ENCODE measurements at regions not wholly inside any gene's neighbourhood (a gene's known extent, or its start where the extent isn't known, plus 50 kb on each side); places are given as distances from the start of the nearest gene placed in this dataset.
"Not testable (repeated sequence)": the region's sequence is repeated elsewhere in the genome, so short reads cannot be mapped to it uniquely, and the experiment has no call there.

DNA sequence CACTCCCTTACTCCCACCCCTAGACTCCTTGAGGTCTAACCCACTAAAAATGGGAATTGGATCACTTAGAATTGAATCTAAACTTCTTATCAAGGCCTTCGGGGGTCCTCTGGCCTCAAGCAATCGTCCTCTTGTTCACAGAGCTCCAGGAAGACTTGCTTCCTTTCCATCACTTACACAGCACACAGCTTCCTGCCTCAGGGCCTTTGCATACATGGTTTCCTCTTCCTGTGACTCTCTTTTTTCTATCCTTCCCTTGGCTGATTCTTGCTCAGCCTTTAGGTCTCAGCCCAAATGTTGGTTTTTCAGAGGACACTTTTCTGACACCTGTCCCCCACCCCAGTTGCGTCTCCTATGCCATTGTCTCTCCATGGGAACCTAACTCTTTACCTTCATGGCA, 50.0 kb upstream of the ALDH1B1 start:
- DNase-seq (ENCODE audit: low read depth in 4 of 4, low spot score in 1 of 4), result no peak

DNA sequence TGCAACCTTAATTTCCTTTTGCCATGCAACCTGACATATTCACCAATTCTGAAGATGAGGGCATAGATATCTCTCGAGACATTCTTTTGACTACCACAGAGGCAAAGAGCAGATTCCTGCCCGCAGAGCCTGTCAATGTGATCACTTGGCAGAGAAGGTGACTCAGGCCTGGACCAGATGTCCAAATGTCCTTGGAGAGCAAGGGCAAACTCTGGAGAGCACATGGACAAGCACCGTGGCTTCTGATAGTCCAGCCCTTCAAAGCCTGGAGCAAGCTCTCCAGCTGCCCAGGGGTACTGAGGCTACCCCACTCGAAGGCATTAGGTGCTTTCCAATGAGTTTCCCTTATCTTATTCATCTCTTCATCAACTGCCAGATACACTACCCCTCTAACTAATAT, 50.4 kb upstream of the ALDH1B1 start:
- DNase-seq (ENCODE audit: low read depth in 4 of 4, low spot score in 1 of 4), result no peak

DNA sequence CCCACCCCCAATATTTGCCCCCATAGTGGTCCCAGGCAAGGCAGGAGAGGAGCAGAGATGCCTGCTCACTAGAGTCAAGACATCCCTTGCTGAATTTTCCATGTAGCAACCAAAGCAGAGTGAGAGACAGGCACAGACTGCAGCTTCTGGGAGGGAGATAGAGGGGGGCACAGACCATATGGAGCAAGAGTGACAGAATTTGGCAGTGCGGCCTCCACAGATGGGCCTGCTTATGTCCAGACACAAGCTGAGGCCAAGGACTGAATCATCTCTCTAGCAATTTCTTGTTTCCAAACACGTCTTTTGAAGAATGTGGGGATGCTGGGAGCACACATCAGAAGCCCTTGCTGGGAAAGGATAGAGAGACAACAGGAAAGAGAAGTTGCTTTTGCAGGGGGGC, 53.0 kb upstream of the ALDH1B1 start:
- DNase-seq (ENCODE audit: low read depth in 4 of 4, low spot score in 1 of 4), result no peak

DNA sequence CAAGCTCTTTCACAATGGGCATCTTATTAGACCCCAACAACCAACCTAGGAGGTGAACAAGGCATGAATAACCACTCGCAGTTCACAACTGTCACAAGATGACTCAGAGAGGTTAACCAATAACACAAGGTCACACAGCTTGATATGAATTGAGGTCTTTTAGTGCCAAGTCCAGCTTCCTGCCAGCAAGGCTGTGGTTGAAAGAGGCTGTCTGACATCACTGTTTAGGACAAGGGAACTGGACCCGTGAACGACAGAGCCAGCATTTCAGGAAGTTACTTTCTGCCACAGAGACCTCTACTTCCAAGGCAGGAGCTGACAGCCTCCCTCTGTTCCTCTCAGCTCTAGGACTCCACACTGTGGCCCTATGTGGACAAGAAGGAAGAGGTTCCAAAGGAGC, 53.4 kb upstream of the ALDH1B1 start:
- no peak for DNase-seq (ENCODE audit: low read depth in 4 of 4, low spot score in 1 of 4)

DNA sequence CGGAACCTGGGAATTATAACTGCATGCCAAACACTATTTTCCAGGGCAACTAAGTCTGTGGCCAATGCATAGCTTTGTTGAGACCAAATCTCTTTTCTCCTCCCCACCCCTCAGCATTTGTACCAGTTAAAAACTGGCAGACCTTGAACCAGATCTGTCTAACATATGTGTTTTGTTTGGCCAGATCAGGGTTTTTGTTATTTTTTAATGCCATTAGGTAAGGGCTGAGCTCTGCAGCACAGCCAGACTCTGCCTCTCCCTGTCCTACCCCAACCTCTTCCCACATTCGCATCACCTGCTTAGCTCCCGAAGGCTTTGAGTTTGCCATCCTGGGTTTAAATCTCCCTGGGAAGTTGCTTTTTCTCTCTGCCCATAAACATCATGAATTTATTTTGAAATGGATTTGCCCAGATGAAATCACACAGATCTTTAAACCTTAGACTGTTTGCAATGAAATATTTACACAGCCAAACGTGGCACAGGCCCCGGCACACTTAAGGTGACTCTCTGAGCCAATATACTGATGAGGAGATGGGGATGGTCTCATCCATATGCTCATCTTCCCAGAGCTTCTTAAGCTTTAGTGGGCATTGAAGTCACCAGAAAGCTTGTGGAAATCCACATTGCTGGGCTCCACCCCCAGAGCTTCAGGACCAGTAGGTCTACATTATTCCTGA, 54.0 kb upstream of the ALDH1B1 start:
- no peak for DNase-seq (ENCODE audit: low read depth in 4 of 4, low spot score in 1 of 4)

DNA sequence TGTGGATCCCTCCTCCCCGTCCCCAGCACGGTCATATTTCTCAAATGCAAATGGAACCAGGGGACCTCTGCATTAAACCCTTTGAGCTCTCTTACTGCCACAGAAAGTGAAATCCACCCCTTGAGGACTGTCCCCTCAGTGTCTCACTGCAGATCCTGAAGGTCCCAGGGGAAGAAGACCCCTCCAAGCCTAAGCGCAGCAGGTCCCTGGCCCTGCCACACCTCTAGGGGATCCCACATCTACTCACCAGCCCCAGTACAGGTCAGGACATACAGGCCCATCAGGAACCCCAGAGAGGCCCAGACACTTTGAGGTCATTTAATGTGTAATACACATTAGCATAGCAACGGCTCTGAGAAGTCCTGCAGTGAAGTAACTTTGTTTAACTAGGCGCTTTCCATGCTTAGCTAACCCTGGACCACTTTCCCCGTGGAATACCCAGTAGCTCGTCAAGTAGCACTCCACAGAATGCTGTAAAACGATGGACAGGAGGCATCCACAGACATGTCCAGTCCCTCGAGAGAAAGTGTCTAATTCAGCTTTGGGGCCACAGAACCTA, 54.7 kb upstream of the ALDH1B1 start:
- DNase-seq (ENCODE audit: low read depth in 4 of 4, low spot score in 1 of 4), result no peak

DNA sequence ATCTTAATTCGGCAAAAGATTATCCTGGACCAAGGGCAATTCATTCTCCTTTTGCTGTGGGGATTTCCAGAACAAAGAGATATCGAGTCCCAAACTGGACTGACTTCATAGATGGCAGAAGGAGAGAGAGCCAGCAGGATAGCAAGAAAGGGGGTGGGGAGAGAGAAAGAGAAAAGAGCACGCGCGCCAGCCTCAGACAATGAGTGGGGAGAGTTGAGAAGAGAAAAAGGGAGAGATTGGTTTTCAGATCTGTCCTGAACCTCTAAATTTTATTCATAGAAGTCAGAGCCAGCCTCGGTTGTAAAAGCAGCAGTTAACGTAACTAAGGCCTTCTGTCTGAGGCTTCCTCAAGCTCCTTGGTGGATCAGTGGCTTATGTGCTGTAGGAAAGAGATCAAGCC, 55.3 kb upstream of the ALDH1B1 start:
- DNase-seq (ENCODE audit: low read depth in 4 of 4, low spot score in 1 of 4), result no peak

DNA sequence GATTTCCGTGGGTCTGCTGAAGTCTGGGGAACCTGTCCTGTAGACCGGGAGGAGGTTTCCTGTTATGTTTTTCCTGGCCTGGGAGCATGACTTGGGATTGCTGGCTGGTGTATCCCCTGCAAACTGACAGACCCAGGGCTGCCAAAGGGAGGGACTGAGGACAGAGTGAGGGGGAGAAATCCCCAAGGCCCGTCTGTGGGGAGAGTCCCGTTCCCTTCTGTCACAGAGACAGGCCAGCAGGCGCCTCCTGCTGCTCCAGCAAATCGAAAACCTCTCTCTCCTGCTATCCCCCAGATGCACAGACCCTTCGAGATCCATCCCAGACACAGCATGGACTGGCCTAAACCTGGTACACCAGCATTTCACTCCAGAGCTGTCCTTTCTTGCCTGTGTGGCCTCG, 56.2 kb upstream of the ALDH1B1 start:
- no peak for DNase-seq (ENCODE audit: low read depth in 4 of 4, low spot score in 1 of 4)

DNA sequence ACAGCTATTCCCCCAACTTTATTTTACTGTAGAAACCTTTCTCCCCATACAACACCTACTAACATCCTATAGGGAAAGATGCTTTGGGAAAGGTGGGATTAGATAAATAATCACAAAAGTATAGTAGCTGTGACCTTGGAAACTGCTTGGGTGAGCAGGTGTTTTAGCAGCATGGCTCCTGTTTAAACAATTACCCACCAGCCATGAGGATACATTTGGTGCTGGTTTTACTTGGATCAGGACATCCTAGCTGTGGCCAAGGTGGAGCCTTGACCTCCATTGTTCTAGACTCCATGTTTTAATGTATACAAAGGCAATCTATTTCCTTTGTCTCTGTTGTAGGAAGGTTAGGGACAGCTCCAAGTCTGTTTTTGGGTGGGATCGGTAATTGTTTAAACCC, 56.8 kb upstream of the ALDH1B1 start:
- DNase-seq (ENCODE audit: low read depth in 4 of 4, low spot score in 1 of 4), result no peak

DNA sequence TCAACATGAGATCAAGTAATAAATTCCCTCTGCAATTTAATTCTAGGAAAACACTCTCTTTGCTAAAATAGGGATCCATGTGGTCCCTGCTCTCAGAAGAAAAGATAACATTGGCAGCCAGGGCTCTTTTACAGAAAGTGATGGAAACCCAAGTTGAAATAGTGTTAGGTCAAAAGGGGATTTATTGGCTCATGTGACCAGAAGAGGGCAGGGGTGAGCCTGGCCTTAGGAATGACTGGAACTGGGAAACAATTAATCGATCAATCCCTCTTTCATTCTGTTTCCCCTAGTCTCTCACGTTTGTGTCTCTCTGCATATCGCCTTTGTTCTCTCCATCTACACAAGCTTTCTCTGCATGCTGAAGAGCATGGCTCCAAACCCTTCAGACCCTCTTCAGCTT, 58.3 kb upstream of the ALDH1B1 start:
- no peak for DNase-seq (ENCODE audit: low read depth in 4 of 4, low spot score in 1 of 4)

DNA sequence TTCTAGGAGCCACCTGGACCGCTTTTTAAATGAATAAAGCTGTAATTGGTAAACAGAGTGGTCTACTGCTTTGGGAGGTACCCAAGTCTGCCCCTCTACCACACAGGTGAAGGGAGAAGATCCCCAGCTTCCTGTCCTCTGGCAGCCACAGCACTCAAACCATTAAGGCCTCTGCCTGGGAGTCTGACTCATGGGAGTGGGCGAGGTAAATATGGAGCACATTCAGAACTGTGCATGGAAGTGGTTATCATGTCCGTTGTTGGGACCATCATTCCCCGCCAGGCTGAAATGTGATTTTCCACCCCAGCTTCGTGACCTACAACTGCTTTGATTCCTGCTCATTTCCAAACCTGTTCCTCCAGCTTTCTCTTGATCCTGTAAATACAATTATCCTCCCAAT, 59.5 kb upstream of the ALDH1B1 start:
- no peak for DNase-seq (ENCODE audit: low read depth in 4 of 4, low spot score in 1 of 4)

DNA sequence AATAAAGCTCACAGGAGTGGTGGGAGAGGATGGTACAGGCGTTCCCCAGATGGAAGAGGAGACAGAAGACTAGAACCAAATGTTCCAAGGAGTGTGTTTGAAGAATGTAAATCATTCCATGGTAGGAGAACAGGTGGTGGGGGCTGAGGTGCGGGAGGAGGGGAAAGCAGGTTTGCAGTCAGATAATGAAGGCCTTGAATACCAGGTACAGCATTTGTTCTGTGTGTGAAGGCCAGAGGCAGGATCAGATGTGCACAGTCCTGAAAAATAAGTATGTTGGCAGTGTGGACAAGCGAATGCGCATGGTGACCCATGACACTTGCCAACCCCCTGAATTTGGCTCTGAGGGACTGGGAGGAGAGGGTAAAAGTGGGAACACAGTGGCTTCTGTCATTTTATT, 59.9 kb upstream of the ALDH1B1 start:
- DNase-seq (ENCODE audit: low read depth in 4 of 4, low spot score in 1 of 4), result no peak

DNA sequence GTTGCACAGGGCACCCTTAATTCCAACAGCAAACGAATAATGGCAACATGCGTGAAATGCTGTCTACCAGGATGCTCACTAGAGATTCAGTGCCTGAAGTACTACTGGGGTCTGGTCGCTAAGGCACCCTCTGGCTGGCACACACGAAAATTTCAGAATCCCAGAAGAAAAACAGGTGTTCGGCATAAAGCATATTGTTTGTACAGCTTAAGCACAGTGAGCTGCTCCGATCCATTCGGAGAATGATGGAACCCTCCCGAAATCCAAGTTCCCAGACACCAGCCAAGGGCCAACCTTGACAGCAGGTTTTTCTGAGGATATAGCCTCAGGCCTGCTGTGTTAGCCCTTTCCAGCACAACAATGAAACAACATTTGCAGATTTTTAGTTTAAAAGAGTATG, 61.4 kb upstream of the ALDH1B1 start:
- DNase-seq (ENCODE audit: low read depth in 4 of 4, low spot score in 1 of 4), result no peak

DNA sequence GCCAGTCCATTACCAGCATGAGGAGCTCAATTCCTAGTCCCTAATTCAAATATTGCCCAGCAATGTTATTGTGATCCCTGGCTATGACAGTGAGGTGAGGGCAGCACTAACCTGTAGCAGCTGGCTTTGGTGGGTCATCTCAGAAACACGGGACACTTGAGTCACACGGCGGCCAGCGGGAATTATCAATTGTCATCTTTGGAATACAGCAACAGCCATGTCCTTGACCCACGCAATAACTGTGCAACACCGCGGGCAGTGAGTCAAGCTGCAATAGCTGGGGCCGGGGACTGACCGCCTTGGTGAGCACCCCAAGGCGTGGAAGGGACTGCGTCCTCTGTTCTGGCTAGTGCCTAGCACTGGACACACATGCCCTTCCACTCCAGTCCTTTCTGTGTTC, 62.5 kb upstream of the ALDH1B1 start:
- DNase-seq (ENCODE audit: low read depth in 4 of 4, low spot score in 1 of 4), result no peak

DNA sequence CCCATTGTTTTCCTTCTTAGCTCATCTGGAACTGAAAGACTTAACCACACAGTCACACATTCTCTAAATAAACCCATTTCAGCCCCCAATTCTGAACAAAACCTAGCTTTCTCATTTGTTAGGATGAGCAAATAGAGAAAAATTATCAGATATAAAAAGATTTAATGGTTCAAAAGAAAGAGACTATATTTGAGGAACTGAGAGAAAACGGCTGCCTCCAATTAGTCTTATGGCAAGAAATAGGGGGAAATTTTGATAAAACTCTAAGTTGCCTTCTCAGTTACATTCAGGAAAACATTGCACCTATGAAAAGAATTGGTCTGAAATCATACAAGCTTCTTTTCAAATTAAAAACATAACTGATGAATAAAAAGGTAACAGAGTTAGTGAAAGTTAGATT, 63.7 kb upstream of the ALDH1B1 start:
- DNase-seq (ENCODE audit: low read depth in 4 of 4, low spot score in 1 of 4), result no peak

DNA sequence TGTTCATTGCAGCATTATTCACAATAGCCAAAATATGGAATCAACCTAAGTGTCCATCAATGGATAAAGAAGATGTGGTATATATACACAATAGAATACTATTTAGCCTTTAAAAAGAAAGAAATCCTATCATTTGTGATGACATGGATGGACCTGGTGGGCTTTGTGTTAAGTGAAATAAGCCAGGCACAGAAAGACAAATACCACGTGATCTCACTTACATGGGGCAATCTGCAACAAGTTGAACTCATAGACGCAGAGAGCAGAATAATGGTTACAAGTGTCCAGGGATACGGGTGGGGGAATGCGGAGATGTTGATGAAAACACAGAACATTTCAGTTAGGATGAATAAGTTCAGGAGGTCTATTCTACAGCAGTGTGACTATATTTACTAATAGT, 66.4 kb upstream of the ALDH1B1 start:
- no peak for DNase-seq (ENCODE audit: low read depth in 4 of 4, low spot score in 1 of 4)

DNA sequence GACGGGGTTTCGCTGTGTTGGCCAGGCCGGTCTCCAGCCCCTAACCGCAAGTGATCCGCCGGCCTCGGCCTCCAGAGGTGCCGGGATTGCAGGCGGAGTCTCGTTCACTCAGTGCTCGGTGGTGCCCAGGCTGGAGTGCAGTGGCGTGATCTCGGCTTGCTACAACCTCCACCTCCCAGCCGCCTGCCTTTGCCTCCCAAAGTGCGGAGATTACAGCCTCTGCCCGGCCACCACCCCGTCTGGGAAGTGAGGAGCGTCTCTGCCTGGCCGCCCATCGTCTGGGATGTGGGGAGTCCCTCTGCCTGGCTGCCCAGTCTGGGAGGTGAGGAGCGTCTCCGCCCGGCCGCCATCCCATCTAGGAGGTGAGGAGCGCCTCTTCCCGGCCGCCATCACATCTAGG, 68.3 kb upstream of the ALDH1B1 start:
- DNase-seq (ENCODE audit: low read depth in 4 of 4, low spot score in 1 of 4), result not testable (repeated sequence)

DNA sequence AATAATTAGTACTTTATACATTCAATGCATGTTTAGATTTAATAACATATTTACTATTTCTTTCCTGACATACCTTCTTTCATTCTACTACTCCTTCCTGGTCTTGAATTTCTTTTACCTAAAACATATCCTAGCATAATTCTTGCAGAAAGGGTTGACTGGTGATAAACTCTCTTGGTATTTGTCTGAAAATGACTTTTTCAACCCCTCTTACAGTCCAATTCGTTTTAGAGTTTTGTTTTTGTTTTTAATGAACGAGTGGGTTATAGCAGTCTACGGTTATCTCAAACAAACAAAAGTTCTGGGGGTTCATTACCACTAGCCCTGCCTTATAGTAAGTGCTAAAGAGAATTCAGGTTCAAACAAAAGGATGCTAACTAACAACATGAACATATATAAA, 69.6 kb upstream of the ALDH1B1 start:
- no peak for DNase-seq (ENCODE audit: low read depth in 4 of 4, low spot score in 1 of 4)

DNA sequence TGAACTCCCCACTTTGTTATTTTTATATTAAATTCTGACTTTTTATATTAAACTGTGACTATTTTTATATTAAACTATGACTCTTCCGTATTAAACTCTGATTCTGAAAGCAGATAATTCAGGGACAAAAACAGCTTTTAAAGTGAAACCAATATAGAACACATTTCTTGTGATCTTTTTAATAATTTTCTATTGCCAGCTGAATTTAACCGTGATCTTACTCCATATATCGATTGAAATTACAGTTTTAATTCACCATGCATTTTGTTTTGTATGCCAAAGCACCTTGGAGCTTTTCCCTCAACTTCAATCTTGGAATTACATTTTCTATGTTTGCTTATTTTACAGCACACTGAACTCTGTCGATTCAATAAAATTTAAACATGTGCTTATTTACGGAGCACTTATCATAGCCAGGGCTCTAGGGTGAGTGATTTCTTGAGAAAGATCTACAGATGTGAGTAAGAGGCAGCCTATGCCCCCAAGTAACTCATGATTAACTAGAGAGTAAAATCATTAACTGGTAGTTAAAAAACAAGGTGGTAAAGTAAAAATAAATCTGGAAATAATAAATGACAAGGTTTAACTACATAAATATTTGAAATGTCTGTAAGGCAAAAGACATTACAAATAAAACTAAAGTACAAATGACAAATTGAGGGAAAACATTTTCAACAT, 72.9 kb upstream of the ALDH1B1 start:
- no peak for DNase-seq (ENCODE audit: low read depth in 4 of 4, low spot score in 1 of 4)

DNA sequence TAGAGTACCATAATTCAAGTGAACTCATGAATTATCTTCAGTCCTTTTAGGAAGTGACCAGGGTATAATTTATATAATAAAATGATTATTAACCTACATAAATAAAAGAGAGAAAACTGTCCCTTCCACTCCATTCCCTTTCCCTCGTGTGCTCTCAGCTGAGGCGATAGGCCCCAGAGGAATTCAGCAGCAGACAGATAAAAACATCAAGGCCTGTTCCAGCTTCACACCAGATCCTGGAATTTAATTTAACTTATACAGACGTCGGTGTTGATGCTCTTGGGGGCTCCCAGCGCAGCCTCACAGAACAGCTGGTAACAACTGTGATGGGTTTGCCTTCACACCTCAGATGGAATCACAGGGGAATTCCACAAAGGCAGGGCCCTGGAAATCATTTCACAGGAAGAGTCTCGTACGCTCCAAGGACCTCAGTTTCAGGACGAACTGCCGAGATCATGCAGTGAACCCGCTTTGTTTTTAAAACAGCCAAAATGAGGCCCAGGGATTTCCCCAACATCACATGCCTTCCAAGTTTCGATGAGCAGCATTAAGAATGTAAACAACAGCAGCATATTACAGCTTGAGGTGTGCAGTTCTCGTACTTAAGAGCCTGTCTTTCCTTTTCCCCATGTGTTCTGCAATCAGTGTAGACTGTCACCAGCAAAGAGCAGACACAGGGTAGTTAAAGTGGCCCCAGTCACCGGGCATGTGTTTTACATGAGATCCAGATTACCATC, 73.6 kb upstream of the ALDH1B1 start:
- no peak for DNase-seq (ENCODE audit: low read depth in 4 of 4, low spot score in 1 of 4)

DNA sequence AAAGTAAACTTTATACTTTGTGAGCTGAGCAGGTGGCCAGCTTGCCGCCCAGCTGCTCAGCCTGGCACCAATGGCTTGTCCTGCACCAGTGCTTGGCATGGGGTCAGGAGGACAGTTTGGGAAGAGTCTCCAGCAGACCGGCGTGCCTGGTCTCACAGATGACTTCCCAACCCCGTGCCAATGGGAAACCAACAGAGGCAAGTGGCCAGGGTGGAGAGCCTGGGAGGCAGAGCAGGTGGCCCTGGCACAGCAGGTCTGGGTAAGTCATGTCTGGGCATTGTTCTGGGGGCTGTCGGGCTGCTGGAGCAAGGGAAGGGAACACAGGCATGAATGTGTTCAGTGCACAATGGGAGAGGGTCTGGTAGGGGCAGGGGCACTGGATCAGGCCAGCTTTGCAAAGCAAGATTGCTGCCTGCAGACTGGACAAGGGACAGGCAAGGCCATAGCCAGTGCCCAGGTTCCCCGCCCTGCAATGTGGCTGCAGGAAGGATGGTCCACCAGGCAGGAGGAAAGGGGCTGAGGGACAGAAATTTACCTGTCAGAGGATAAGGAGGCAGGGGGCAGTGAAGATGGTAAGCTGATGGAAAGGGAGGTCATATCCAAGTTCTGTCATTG, 76.2 kb upstream of the ALDH1B1 start:
- DNase-seq (ENCODE audit: low read depth in 4 of 4, low spot score in 1 of 4), result no peak

DNA sequence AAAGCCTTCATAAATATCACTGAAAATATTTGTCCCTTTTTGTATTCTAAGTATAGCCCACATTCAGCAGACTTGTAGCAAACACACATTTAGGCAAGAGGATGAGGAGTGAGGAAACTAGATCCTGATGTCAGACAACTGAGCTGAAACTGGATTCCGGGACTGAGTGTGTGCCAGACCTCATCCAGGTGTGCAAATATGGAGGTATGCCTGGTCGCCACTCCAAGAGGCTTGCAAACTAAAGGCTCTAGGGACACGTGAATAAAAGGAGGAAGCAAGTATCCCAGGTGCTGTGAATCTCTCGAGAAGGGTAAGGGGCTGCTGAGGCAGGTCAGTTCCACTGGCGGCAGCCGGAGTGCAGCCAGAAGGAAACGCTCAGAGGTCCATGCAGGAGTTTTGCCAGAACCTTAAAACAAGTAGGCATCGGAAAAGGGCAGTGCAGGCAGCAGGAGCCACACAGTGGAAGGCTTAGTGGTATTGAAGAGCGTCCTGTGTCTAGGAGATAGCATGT, 77.4 kb upstream of the ALDH1B1 start:
- no peak for DNase-seq (ENCODE audit: low read depth in 4 of 4, low spot score in 1 of 4)

Measured in stimulated activated CD4-positive, alpha-beta T cell treated with anti-CD3 and anti-CD28 coated beads, Interleukin-1b, Interleukin-23, amount 100 ng/mL, for 24 hours (primary cell).